ENCODE measurements at regions not wholly inside any gene's neighbourhood (a gene's known extent, or its start where the extent isn't known, plus 50 kb on each side); places are given as distances from the start of the nearest gene placed in this dataset.

GRCh38 chr13:85095418-85096272, 703.6 kb downstream of the SLITRK6 start:
- Histone ChIP-seq H3K4me3 (no peak overlapping the region), H3K9me3 (ENCODE audit: control insufficient read depth in 4 of 4, insufficient read depth in 3 of 4, low read length in 3 of 4) (no peaks in the 10 kb centered on the region), H3K27me3 (ENCODE audit: control insufficient read depth in 3 of 3, insufficient read depth in 3 of 3, low read length in 2 of 3) (no peaks in the 10 kb centered on the region), H3K27ac (ENCODE audit: low read depth in 1 of 2, low read length in 1 of 2) (no peak overlapping the region), H3K36me3 (ENCODE audit: control insufficient read depth in 4 of 4, insufficient read depth in 4 of 4, low read length in 4 of 4) (no peaks in the 10 kb centered on the region), H3K4me1 (ENCODE audit: control insufficient read depth in 5 of 5, insufficient read depth in 5 of 5, low read length in 5 of 5) (no peaks in the 10 kb centered on the region), H3K9ac (ENCODE audit: insufficient read depth in 1 of 2, low read length in 2 of 2) (no peak overlapping the region)
- DNase-seq (no peak), ATAC-seq (ENCODE audit: insufficient read depth, low FRiP score) (no peak)
- WGBS, 2 donors = 75 to 85% methylated on average over 4 of the region's 4 CpGs
- TF ChIP-seq CTCF (IDR thresholded peaks at IDR 0.05; ENCODE audit: control extremely low read depth, extremely low read depth) = no peak

GRCh38 chr13:85093808-85094207, 705.4 kb downstream of the SLITRK6 start:
- 91% methylated on average over 5 of the region's 5 CpGs for WGBS, 2 donors
- no peak overlapping the region for H3K9ac ChIP-seq (ENCODE audit: insufficient read depth in 1 of 2, low read length in 2 of 2)
- ATAC-seq (ENCODE audit: insufficient read depth, low FRiP score) = no peak
- H3K9me3 ChIP-seq (ENCODE audit: control insufficient read depth in 4 of 4, insufficient read depth in 3 of 4, low read length in 3 of 4) = no peaks in the 10 kb centered on the region
- TF ChIP-seq CTCF (IDR thresholded peaks at IDR 0.05; ENCODE audit: control extremely low read depth, extremely low read depth) = no peak
- no peak for DNase-seq
- H3K27me3 ChIP-seq (ENCODE audit: control insufficient read depth in 3 of 3, insufficient read depth in 3 of 3, low read length in 2 of 3) = no peaks in the 10 kb centered on the region
- H3K27ac ChIP-seq (ENCODE audit: low read depth in 1 of 2, low read length in 1 of 2) = no peak overlapping the region
- H3K36me3 ChIP-seq (ENCODE audit: control insufficient read depth in 4 of 4, insufficient read depth in 4 of 4, low read length in 4 of 4) = no peaks in the 10 kb centered on the region
- no peaks in the 10 kb centered on the region for H3K4me1 ChIP-seq (ENCODE audit: control insufficient read depth in 5 of 5, insufficient read depth in 5 of 5, low read length in 5 of 5)
- no peak overlapping the region for H3K4me3 ChIP-seq

GRCh38 chr13:85091631-85092234, 707.5 kb downstream of the SLITRK6 start:
- Histone ChIP-seq H3K9me3 (ENCODE audit: control insufficient read depth in 4 of 4, insufficient read depth in 3 of 4, low read length in 3 of 4) (no peaks in the 10 kb centered on the region), H3K9ac (ENCODE audit: insufficient read depth in 1 of 2, low read length in 2 of 2) (no peak overlapping the region), H3K27me3 (ENCODE audit: control insufficient read depth in 3 of 3, insufficient read depth in 3 of 3, low read length in 2 of 3) (no peaks in the 10 kb centered on the region), H3K4me1 (ENCODE audit: control insufficient read depth in 5 of 5, insufficient read depth in 5 of 5, low read length in 5 of 5) (no peaks in the 10 kb centered on the region), H3K36me3 (ENCODE audit: control insufficient read depth in 4 of 4, insufficient read depth in 4 of 4, low read length in 4 of 4) (no peaks in the 10 kb centered on the region), H3K27ac (ENCODE audit: low read depth in 1 of 2, low read length in 1 of 2) (no peak overlapping the region), H3K4me3 (no peak overlapping the region)
- no peak for DNase-seq
- ATAC-seq (ENCODE audit: insufficient read depth, low FRiP score) = no peak
- WGBS, 2 donors = 46 to 62% methylated on average over 5 of the region's 5 CpGs
- TF ChIP-seq CTCF (IDR thresholded peaks at IDR 0.05; ENCODE audit: control extremely low read depth, extremely low read depth) = no peak

Data from lung (tissue), 11 donors.